ENCODE measurements at regions not wholly inside any gene's neighbourhood (a gene's known extent, or its start where the extent isn't known, plus 50 kb on each side); places are given as distances from the start of the nearest gene placed in this dataset.

DNA sequence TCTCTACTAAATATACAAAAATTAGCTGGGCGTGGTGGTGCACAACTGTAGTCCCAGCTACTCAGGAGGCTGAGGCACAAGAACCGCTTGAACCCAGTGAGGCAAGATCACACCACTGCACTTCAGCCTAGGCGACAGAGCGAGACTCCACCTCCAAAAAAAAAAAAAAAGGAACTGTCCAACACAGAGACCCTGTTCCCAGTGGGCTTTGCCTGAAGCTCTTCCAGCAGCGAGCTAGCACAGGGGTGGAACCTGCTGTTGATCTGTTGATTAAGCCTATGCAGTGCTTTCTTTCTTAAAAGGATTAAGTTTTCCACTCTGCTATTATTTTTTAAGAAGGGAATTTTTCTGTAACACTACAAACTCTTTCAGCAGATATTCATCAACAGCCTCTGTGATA is 171.0 kb upstream of the TUT7 start:
- TF ChIP-seq, protein P1, sequence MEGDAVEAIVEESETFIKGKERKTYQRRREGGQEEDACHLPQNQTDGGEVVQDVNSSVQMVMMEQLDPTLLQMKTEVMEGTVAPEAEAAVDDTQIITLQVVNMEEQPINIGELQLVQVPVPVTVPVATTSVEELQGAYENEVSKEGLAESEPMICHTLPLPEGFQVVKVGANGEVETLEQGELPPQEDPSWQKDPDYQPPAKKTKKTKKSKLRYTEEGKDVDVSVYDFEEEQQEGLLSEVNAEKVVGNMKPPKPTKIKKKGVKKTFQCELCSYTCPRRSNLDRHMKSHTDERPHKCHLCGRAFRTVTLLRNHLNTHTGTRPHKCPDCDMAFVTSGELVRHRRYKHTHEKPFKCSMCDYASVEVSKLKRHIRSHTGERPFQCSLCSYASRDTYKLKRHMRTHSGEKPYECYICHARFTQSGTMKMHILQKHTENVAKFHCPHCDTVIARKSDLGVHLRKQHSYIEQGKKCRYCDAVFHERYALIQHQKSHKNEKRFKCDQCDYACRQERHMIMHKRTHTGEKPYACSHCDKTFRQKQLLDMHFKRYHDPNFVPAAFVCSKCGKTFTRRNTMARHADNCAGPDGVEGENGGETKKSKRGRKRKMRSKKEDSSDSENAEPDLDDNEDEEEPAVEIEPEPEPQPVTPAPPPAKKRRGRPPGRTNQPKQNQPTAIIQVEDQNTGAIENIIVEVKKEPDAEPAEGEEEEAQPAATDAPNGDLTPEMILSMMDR (IDR thresholded peaks at IDR 0.05; ENCODE audit: low read depth, low read length, poor library complexity, severe bottlenecking): no peak
- TF ChIP-seq EZH2phosphoT487 (IDR thresholded peaks at IDR 0.05; ENCODE audit: borderline replicate concordance, low read length): no peak

Measured in DOHH2 (cell line).